Dermis blood vessel endothelial cell (primary cell): ENCODE measurements at regions not wholly inside any gene's neighbourhood (a gene's known extent, or its start where the extent isn't known, plus 50 kb on each side); places are given as distances from the start of the nearest gene placed in this dataset.

Source experiments
- DNase-seq: peaks from one replicate; pipeline ENCODE4 v3.0.0; 2010

DNA sequence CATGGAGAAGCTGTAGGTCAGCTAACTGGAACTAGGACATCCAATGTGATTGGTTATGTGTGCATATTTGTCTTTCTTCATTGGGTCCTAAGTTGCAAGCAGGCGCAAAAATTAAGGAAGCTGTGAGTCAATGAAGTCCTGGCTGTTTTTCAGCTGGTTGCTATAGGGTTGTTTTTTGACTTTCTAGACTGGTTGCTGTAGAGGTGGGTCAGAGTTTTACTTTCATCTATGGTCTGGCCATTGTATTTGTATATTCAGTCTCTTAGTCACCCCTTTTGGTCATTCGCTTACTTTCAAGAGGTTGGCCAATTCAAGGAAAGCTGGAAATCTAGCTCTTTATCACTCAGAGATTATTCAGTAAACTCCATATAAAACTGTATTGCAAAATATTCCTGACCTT lies 62.0 kb upstream of the AMZ2 start:
- DNase-seq, result no peak

DNA sequence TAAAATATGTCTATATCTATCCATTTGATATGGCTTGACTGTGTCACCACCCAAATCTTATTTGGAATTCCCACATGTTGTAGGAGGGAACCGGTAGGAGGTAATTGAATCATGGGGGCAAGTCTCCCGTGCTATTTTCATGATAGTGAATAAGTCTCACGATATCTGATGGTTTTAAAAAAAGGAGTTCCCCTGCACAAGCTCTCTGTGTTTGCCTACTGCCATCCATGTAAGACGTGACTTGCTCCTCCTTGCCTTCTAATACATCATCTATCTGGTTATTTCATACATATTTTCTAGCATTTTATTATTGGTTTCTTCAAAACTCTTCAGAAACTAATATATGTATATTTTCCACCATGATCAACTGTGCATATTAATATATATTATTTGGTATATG lies 57.3 kb upstream of the AMZ2 start:
- DNase-seq, result no peak

DNA sequence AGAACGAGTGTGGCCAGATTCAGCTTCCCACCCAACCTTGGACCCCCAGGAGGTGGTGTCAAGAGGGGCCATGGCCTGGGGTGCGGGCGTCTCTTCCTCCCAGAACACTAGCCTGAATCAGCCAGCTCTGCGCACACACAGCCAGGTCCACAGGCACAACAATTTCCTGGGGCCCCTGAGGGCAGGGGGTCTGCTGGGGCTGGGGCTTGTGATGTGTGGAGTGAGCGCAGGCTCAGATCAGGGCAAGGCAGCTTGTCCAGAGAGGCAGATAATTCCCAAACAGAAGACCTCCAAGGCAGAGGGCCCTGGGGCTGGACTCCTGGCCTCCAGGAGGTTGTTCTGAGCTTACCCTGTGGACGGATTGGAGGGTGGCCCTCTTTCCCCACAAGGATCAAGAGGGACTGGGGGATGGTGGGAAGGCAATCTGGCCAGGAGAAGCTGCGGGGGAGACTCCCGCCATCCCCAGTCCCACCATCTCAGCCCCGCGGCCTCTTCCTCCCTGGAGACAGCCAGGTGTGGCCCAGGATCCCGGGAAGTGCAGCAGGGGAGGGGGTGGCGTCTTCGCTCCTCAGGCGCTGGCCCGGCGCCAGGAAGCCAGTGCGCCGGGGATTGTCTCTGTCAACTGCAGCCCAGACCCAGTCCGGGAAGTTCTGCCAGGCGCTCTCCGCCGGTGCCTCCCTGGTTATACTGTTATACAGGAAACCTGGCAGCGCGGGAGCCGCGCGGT lies 52.0 kb upstream of the AMZ2 start:
- no peak for DNase-seq

DNA sequence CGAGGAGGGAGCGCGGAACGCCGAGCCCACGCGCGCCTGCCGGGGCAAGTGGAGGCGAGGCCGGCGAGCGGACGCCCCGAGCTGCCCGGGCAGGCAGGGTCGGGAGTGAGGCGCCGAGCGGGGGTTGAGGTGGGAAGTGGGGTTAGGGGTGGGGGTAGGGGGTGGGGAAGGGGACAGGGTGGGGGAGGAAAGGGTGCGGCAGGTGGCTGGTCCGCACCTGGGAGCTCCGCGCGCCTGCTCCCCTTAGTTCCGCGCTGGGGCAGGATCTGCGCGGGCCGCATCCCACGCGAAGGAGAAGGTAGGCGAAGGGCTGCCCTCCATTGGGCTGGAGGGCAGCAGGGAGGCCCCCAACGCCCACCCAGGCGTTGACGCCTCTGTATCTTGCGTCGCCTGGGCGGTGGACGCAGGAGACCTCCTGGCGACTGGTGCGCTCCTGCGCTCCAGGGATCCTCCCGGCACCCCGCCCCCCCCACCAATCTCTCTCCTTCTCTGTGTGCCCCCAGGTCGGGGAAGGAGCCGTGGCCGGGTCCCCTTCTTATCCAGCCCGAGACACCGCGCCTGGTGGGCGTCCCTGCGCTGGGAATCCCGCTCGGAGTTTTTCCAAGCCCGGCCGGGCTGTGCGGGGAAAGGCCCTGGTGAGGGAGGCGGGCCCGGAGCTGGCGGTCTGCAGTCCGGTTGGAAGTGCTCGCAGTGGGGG lies 51.3 kb upstream of the AMZ2 start:
- DNase-seq, result no peak

DNA sequence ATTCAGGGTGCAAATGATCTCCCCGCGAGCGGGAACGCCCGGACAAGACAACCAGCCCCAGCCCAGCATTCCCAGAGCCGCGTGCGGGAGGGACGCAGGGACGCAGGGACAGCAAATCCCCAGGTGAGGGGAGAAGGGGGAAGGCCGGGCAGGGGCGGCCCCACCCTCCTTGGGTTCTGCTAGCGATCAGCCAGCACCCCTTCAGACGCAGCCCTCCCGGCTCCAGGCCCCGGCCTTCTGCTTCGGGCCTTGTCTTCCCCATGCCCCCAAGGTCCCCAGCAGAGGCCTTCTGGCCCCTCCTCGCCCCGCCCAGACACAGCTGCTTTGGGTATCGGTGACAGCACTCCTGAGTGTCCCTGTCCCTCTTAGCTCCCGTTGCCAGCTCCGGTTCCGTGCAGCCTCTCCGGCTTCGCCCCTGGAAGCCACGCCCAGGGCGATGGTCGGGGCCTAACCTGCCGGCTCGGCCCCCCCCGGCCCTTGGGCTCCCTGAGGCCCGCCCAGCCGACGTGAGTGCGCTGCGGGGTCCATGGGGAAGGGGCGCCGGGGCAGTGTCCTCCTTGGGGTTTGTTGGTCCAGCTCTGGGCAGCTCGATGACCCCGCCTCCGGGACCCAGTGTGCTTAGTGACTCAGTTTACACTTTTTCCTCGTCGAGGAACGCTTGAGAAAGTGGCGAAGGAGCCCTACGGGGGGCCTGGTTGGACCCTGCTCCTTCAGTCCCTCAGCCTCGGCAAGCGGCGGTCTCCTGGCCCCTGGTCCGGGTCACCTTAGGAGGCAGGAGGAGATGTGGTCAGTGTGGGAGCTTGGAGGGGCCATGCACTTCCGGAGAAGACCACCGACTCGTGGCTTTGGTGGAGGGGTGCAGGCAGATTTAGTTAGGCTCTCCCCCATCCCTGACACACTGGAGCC lies 50.5 kb upstream of the AMZ2 start:
- no peak for DNase-seq

DNA sequence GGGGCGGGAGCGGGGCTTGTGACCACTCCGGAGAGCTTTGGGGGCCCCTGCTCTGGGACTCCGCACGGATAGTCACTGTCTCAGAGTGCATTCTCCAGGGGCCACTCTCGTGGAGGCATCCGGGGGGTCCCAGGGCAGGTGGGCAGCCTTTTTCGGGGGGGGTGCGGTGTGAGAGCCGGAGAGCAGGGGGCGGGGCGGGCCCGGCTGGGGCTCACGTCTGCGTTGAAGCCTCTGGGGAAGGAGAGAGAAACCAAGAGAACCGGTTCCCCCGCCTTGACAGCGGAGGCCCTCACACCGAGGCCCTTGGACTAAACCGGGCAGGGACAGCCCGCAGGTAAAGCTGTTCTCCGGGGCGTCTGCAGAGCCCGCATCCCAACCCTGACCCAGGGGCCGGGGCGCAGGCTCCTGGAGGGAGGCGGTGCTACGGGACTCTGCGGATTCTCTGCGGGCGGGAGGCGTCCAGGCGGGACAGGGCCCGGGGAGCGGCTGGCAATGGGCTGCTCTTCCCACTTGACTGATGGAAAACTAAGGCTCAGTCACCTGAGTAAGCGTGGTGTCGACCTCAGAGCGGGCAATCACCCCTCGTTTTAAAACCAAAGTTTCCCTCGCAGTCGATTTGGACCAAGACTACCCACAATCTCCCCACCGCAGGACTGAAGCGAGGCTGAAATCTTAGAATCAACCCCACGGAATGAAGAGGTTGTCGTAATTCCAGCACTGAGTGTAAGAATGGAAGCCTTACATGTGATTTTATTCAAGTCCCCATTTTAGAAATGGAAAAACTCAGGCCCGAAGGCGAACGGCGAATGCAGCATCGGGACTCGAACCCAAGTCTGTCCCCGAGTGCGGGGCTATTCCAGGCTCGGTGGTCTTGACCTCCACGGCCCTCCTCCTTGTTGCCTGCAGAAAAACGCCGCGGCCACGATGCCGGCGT lies 49.6 kb upstream of the AMZ2 start:
- no peak for DNase-seq
